Smooth muscle cell (in vitro differentiated cells): ENCODE measurements at regions not wholly inside any gene's neighbourhood (a gene's known extent, or its start where the extent isn't known, plus 50 kb on each side); places are given as distances from the start of the nearest gene placed in this dataset.

Experiments
- DNase-seq: peaks from one replicate; lab custom pipeline; 2025; ENCODE audit not compliant: unreplicated experiment; lab: John Stamatoyannopoulos, UW
- H2AFZ ChIP-seq: fragments of 200-600 bp; sonication (generic); 2 replicates; pipeline ENCODE4 v1.6.0; 2016; ENCODE audit warnings: antibody characterized with exemption, low read depth, mild to moderate bottlenecking
- H3F3A ChIP-seq: fragments of 200-600 bp; sonication (generic); 2 replicates; pipeline ENCODE4 v1.6.0; 2017; ENCODE audit warnings: antibody characterized with exemption, low read depth
- H3K27ac ChIP-seq: fragments of 200-600 bp; sonication (generic); 2 replicates; pipeline ENCODE4 v1.5.1; 2016; ENCODE audit warnings: low read depth, mild to moderate bottlenecking
- H3K27me3 ChIP-seq: fragments of 200-600 bp; sonication (generic); 2 replicates; pipeline ENCODE4 v1.6.1; 2016; ENCODE audit warnings: low read depth, mild to moderate bottlenecking
- H3K36me3 ChIP-seq: fragments of 200-600 bp; sonication (generic); 2 replicates; pipeline ENCODE4 v1.5.1; 2016; ENCODE audit warnings: low read depth
- H3K4me1 ChIP-seq: fragments of 200-600 bp; sonication (generic); 2 replicates; pipeline ENCODE4 v1.5.1; 2016; ENCODE audit warnings: low read depth
- H3K4me2 ChIP-seq: fragments of 200-600 bp; sonication (generic); 2 replicates; pipeline ENCODE4 v1.6.0; 2016; ENCODE audit warnings: mild to moderate bottlenecking
- H3K4me3 ChIP-seq: fragments of 200-600 bp; sonication (generic); 2 replicates; pipeline ENCODE4 v1.5.1; 2016; ENCODE audit warnings: mild to moderate bottlenecking
- H3K79me2 ChIP-seq: fragments of 200-600 bp; sonication (generic); 2 replicates; pipeline ENCODE4 v1.6.0; 2016; ENCODE audit warnings: low read depth, mild to moderate bottlenecking
- H3K9ac ChIP-seq: fragments of 200-600 bp; sonication (generic); 2 replicates; pipeline ENCODE4 v1.6.0; 2016; ENCODE audit warnings: low read depth
- H3K9me3 ChIP-seq: fragments of 200-600 bp; sonication (generic); replicated peaks from 2 replicates; pipeline ENCODE4 v1.5.1; 2016; ENCODE audit warnings: low read depth
- H4K20me1 ChIP-seq: fragments of 200-600 bp; sonication (generic); 2 replicates; pipeline ENCODE4 v1.6.0; 2016; ENCODE audit warnings: low read depth
- CTCF ChIP-seq: fragments of 200-600 bp; sonication (generic); IDR thresholded peaks from 2 replicates; pipeline ENCODE4 v1.5.1; 2017; ENCODE audit warnings: borderline replicate concordance, mild to moderate bottlenecking, antibody characterized with exemption; ENCODE audit not compliant: insufficient read depth, poor library complexity, severe bottlenecking
- WGBS: methylation state at CpG from one replicate; pipeline ENCODE4 v1.1.7; 2016; ENCODE audit warnings: low lambda C conversion rate; 5-methylcytosine and 5-hydroxymethylcytosine counted together

- Histone ChIP-seq H3K9ac (no peak overlapping the region), H3K4me2 (no peak overlapping the region), H3K27ac (no peak overlapping the region), H3K9me3 (no peaks in the 10 kb centered on the region), H3K36me3 (no peaks in the 10 kb centered on the region), H3K27me3 (no peaks in the 10 kb centered on the region), H3K79me2 (no peaks in the 10 kb centered on the region), H3K4me1 (no peaks in the 10 kb centered on the region), H3F3A (no peaks in the 10 kb centered on the region), H4K20me1 (no peaks in the 10 kb centered on the region), H2AFZ (no peak overlapping the region), H3K4me3 (no peak overlapping the region)
- DNase-seq: no peak
- no peak for TF ChIP-seq CTCF
These were observed 566.6 kb downstream of the TMEM135 start for GRCh38 chr11:87604350-87604749.

GRCh38 chr11:87603887-87604286 is 566.2 kb downstream of the TMEM135 start:
- no peak overlapping the region for H3K9ac ChIP-seq
- H3F3A ChIP-seq: no peaks in the 10 kb centered on the region
- no peaks in the 10 kb centered on the region for H3K9me3 ChIP-seq
- H3K4me1 ChIP-seq: no peaks in the 10 kb centered on the region
- no peak overlapping the region for H3K4me3 ChIP-seq
- no peak for TF ChIP-seq CTCF
- no peak overlapping the region for H2AFZ ChIP-seq
- H3K4me2 ChIP-seq: no peak overlapping the region
- no peak overlapping the region for H3K27ac ChIP-seq
- H3K36me3 ChIP-seq: no peaks in the 10 kb centered on the region
- no peaks in the 10 kb centered on the region for H4K20me1 ChIP-seq
- no peak for DNase-seq
- no peaks in the 10 kb centered on the region for H3K27me3 ChIP-seq
- no peaks in the 10 kb centered on the region for H3K79me2 ChIP-seq
- 90% methylated on average over 2 of the region's 2 CpGs for WGBS

GRCh38 chr11:87602776-87603175 is 565.0 kb downstream of the TMEM135 start:
- H3F3A ChIP-seq: no peaks in the 10 kb centered on the region
- WGBS: 88% methylated on average over 1 of the region's 1 CpG
- no peaks in the 10 kb centered on the region for H3K4me1 ChIP-seq
- H3K27ac ChIP-seq: no peak overlapping the region
- no peaks in the 10 kb centered on the region for H3K79me2 ChIP-seq
- TF ChIP-seq CTCF: no peak
- no peaks in the 10 kb centered on the region for H3K36me3 ChIP-seq
- no peaks in the 10 kb centered on the region for H3K27me3 ChIP-seq
- H2AFZ ChIP-seq: no peak overlapping the region
- no peaks in the 10 kb centered on the region for H3K9me3 ChIP-seq
- no peak for DNase-seq
- no peak overlapping the region for H3K4me3 ChIP-seq
- no peak overlapping the region for H3K4me2 ChIP-seq
- no peak overlapping the region for H3K9ac ChIP-seq
- no peaks in the 10 kb centered on the region for H4K20me1 ChIP-seq

GRCh38 chr11:87600938-87601337 is 563.2 kb downstream of the TMEM135 start:
- Histone ChIP-seq H3K27me3 (no peaks in the 10 kb centered on the region), H3K4me1 (no peaks in the 10 kb centered on the region), H2AFZ (no peak overlapping the region), H3K79me2 (no peaks in the 10 kb centered on the region), H3K27ac (no peak overlapping the region), H3K9ac (no peak overlapping the region), H4K20me1 (no peaks in the 10 kb centered on the region), H3K4me2 (no peak overlapping the region), H3K9me3 (no peaks in the 10 kb centered on the region), H3K4me3 (no peak overlapping the region), H3F3A (no peaks in the 10 kb centered on the region), H3K36me3 (no peaks in the 10 kb centered on the region)
- no peak for DNase-seq
- no peak for TF ChIP-seq CTCF
- WGBS: 65% methylated on average over 4 of the region's 4 CpGs
